Stimulated activated CD4-positive, alpha-beta T cell treated with anti-CD3 and anti-CD28 coated beads, Interleukin-1b, Interleukin-23, amount 100 ng/mL, for 4 hours (primary cell): ENCODE measurements at regions not wholly inside any gene's neighbourhood (a gene's known extent, or its start where the extent isn't known, plus 50 kb on each side); places are given as distances from the start of the nearest gene placed in this dataset.

Source experiments
- DNase-seq, 2 donors: peaks; one replicate each; pipeline ENCODE4 v3.0.0-alpha.2; 2020; ENCODE audit warnings: low read depth in 2 of 2

- DNase-seq, result no peak
These were observed 119.6 kb downstream of the ZFP36L2 start for GRCh38 chr2:43106559-43107527.

- no peak for DNase-seq
These were observed 120.5 kb downstream of the ZFP36L2 start for GRCh38 chr2:43105586-43106558.

GRCh38 chr2:43104763-43105162 is 121.6 kb downstream of the ZFP36L2 start:
- DNase-seq, result no peak

- no peak for DNase-seq
These were observed 122.3 kb downstream of the ZFP36L2 start for GRCh38 chr2:43104106-43104505.

- DNase-seq, result no peak
These were observed 123.4 kb downstream of the ZFP36L2 start for GRCh38 chr2:43103093-43103404.

- DNase-seq, result no peak
These were observed 123.9 kb downstream of the ZFP36L2 start for GRCh38 chr2:43102366-43103092.

- DNase-seq, result no peak
These were observed 124.7 kb downstream of the ZFP36L2 start for GRCh38 chr2:43101751-43102150.

GRCh38 chr2:43100883-43101662 is 125.3 kb downstream of the ZFP36L2 start:
- no peak for DNase-seq

- DNase-seq, result no peak
These were observed 126.0 kb downstream of the ZFP36L2 start for GRCh38 chr2:43100362-43100882.

GRCh38 chr2:43099797-43100196 is 126.6 kb downstream of the ZFP36L2 start:
- DNase-seq, result no peak

GRCh38 chr2:43098539-43098938 is 127.9 kb downstream of the ZFP36L2 start:
- DNase-seq, result no peak

GRCh38 chr2:43097644-43098408 is 128.6 kb downstream of the ZFP36L2 start:
- DNase-seq, result no peak

- no peak for DNase-seq
These were observed 130.7 kb downstream of the ZFP36L2 start for GRCh38 chr2:43095533-43096295.

GRCh38 chr2:43092520-43093179 is 133.8 kb downstream of the ZFP36L2 start:
- DNase-seq, result no peak

- no peak for DNase-seq
These were observed 136.1 kb downstream of the ZFP36L2 start for GRCh38 chr2:43090317-43090716.

GRCh38 chr2:43088143-43089073 is 138.0 kb downstream of the ZFP36L2 start:
- no peak for DNase-seq

GRCh38 chr2:43087413-43087812 is 139.0 kb downstream of the ZFP36L2 start:
- no peak for DNase-seq
